Stimulated activated naive CD4-positive, alpha-beta T cell (primary cell): ENCODE measurements at regions not wholly inside any gene's neighbourhood (a gene's known extent, or its start where the extent isn't known, plus 50 kb on each side); places are given as distances from the start of the nearest gene placed in this dataset.
A peak's percentile ranks its signal among the peaks of the same experiment; 100 is the strongest.
"Not testable (repeated sequence)": the region's sequence is repeated elsewhere in the genome, so short reads cannot be mapped to it uniquely, and the experiment has no call there.

ENCODE experiments used
- DNase-seq, 6 experiments: peaks; one replicate each; lab custom pipeline; 2025; lab: John Stamatoyannopoulos, UW

GRCh38 chr3:137116619-137117018, 158.8 kb downstream of the IL20RB start:
- no peak for DNase-seq

- peak in 2 of 6 experiments; percentile 2 to 19 for DNase-seq
Observed at GRCh38 chr3:137121704-137122314, 164.0 kb downstream of the IL20RB start.

GRCh38 chr3:137131081-137131480, 173.3 kb downstream of the IL20RB start:
- peak in 2 of 6 experiments; percentile 25 to 41 for DNase-seq

GRCh38 chr3:137134431-137134830, 176.6 kb downstream of the IL20RB start:
- no peak for DNase-seq

- DNase-seq, result no peak
Observed at GRCh38 chr3:137148406-137148805, 190.6 kb downstream of the IL20RB start.

- no peak for DNase-seq
Observed at GRCh38 chr3:137148917-137149316, 191.1 kb downstream of the IL20RB start.

GRCh38 chr3:137150825-137151224, 193.0 kb downstream of the IL20RB start:
- no peak for DNase-seq

GRCh38 chr3:137153046-137153445, 195.3 kb downstream of the IL20RB start:
- not testable (repeated sequence) for DNase-seq

GRCh38 chr3:137163241-137163871, 205.6 kb downstream of the IL20RB start:
- no peak for DNase-seq

- DNase-seq, result no peak
Observed at GRCh38 chr3:137163958-137164357, 206.2 kb downstream of the IL20RB start.

GRCh38 chr3:137165117-137165806, 207.5 kb downstream of the IL20RB start:
- DNase-seq, result no peak

GRCh38 chr3:137171834-137172603, 214.2 kb downstream of the IL20RB start:
- no peak for DNase-seq

GRCh38 chr3:137172728-137173127, 214.9 kb downstream of the IL20RB start:
- no peak for DNase-seq

- DNase-seq, result no peak
Observed at GRCh38 chr3:137174514-137174913, 216.7 kb downstream of the IL20RB start.

- DNase-seq, result no peak
Observed at GRCh38 chr3:137180220-137180619, 222.4 kb downstream of the IL20RB start.

GRCh38 chr3:137191133-137191923, 233.5 kb downstream of the IL20RB start:
- DNase-seq, result no peak

GRCh38 chr3:137191951-137192350, 234.2 kb downstream of the IL20RB start:
- no peak for DNase-seq

- no peak for DNase-seq
Observed at GRCh38 chr3:137194301-137194700, 236.5 kb downstream of the IL20RB start.

GRCh38 chr3:137198374-137198773, 240.6 kb downstream of the IL20RB start:
- DNase-seq, result not testable (repeated sequence)

GRCh38 chr3:137199678-137200077, 241.9 kb downstream of the IL20RB start:
- no peak for DNase-seq

GRCh38 chr3:137201066-137201465, 243.3 kb downstream of the IL20RB start:
- no peak for DNase-seq

- DNase-seq, result no peak
Observed at GRCh38 chr3:137202941-137203340, 245.2 kb downstream of the IL20RB start.
